ENCODE measurements at regions not wholly inside any gene's neighbourhood (a gene's known extent, or its start where the extent isn't known, plus 50 kb on each side); places are given as distances from the start of the nearest gene placed in this dataset.

- no peak for DNase-seq
Measured at GRCh38 chr9:129351642-129352145, 173.6 kb upstream of the IER5L start.

- no peak for DNase-seq
Measured at GRCh38 chr9:129351058-129351641, 173.1 kb upstream of the IER5L start.

- no peak for DNase-seq
Measured at GRCh38 chr9:129350143-129350935, 172.3 kb upstream of the IER5L start.

GRCh38 chr9:129349665-129349947 lies 171.5 kb upstream of the IER5L start:
- no peak for DNase-seq

- no peak for DNase-seq
Measured at GRCh38 chr9:129348890-129349664, 171.0 kb upstream of the IER5L start.

DNA sequence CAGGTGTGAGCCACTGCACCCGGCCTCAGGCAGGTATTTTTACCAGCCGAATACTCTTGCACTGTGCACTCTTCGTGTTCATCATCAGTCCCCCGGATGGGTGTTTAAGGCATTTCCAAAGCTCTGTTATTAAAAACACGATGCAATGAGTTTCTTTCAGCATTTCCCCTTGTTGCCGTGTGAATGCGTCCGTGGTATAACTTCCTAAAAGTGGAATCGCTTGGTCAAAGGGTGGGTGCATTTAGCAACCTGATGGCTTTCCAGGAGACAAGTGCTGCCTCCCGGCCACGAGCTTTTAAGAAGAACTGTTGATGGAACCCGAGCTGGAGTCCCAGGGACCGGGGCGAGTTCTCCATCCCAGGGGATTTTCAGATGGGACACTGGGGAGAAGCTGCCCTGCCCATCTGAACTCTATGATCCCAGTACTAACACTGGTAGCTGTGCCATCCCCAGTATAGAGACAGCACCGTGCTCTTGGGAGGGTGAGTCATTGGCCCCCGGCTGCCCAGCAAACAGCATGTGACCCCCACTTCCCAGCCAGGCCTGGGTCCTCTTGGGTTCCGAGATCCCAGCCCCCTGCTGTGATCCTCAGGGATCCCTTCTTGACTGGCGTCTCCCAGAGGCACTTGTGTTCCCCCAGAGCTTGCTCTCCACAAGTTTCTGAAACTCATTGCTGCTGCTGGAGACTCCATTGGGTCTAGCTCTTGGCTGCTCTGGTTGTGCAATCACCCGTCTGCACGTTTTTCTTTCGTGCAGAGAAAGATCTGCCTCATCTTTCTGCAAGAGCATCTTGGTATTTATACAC lies 169.5 kb upstream of the IER5L start:
- DNase-seq = no peak

DNA sequence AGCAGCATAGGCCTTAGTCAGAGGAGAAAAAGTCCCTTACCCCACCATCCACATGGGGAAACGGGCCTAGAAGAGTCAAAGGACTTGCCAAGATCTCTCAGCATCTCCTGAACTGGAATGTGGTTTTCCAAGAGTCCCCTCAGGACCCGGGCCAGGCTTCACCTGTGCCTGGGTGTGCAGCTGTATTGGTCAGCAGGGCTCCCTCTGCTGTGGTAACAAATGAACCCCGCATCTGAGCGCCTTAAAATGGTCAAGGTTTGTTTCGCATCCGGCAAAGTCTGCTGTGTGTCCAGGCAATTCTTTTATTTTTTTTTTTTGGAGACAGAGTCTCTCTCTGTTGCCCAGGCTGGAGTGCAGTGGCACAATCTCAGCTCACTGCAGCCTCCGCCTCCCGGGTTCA lies 168.0 kb upstream of the IER5L start:
- no peak for DNase-seq

DNA sequence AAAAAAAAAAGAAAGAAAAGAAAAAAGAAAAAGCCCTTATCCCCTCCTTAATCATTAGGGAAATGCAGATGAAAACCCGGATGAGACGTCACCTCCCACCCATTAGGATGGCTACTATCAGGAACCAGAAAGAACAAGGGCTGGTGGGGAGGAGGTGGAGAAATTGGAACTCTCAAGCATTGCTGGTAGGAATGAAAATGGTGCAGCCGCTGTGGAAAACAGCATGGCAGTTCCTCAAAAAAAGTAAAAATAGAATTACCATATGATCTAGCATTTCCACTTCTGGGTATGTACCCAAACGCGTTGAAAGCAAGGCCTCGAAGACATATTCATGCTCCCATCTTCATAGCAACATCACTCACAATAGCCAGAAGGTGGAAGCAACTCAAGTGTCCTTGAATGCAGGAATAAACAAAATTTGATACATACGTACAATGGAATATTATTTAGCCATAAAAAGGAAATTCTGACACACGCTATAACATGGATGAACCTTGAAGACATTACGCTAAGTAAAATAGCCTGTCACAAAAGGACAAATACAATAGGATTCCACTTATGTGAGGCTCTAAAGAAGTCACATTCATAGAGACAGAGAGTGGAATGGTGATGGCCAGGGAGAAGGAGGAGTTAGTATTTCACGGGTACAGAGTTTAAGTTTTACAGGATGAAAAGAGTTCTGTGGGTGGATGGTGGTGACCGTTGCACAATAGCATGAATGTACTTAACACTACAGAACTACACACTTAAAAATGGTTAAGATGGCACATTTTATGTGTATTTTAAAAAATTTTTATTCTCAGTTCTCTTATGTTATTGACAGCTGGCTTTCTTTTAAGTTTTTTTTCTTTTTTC lies 166.8 kb upstream of the IER5L start:
- no peak for DNase-seq

DNA sequence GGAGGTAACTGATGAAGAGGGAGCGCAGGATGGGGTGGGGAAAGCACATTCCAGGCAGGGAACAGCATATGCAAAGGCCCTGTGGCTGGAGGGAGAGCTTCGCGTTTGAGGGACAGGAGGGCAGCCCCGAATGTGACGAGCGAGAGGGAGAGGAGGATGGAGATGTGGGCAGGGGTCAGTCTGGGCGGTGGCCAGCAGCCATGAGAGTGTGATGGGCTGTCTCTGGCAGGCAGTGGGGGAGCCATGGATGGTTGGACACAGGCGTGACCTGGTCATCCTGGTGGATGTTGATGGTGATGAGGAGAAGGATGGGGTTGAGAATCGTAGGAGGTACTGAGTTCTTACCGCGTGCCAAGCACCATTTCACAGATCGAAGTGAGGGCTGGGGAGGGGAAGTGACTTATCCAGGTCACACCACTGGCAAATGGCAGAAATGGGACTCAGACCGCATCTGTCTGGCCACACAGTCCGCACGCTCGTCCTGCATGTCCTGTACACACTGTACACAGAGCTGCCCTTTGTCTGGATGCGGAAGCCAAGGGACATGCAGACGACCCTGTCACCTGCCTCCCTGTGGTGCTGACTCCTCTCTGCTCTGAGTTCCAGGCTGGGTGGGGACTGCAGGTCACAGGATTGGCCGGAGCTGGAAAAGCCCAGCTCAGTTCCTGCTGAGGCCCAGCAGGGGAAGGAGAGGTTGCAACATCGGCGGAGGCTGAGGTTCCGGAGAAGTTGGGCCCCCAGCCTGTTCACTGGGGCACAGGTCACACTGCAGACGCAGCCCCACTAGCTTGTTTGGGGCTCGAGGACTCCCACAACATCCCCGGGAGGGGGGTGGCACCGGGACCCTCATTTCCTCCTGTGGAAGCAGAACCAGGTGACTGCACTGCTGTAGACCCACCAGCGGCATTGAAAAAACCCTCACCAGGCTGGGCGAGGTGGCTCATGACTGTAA lies 165.6 kb upstream of the IER5L start:
- DNase-seq = no peak

DNA sequence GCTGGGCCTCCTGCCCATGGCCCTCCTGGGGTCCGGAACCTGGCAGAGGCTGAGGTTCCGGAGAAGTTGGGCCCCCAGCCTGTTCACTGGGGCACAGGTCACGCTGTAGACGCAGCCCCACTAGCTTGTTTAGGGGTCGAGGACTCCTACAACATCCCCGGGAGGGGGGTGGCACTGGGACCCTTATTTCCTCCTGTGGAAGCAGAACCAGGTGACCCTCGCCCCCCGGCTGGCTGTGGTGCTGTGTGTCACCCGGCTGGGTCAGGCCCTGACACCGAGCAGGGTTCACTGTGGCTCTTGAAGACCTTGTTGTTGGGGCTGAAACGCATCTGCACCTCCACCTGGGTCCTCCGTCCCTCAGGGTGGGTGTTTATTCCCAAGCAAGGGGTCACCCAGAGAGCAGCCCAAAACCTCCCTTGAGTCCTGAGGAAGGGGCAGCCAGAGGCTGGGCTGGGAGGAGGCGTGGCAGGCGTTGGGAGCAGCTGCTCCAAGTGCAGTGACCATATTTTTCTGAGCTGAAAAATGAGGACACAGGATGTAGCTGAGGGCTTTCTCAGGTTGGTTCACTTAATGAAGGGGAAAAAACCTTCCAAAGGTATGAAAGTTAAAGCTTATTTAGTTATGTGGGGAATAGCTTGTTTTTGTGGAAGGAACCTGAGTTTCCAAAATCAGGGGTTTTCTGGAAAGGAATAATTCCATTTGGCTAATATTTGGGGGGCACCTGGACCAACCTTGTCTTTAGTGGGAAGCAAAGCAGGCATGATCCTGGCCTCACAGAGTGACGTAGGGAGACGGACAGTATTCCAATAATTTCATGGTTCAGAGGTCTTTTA lies 164.7 kb upstream of the IER5L start:
- no peak for DNase-seq

GRCh38 chr9:129341987-129342348 lies 163.9 kb upstream of the IER5L start:
- DNase-seq = no peak

DNA sequence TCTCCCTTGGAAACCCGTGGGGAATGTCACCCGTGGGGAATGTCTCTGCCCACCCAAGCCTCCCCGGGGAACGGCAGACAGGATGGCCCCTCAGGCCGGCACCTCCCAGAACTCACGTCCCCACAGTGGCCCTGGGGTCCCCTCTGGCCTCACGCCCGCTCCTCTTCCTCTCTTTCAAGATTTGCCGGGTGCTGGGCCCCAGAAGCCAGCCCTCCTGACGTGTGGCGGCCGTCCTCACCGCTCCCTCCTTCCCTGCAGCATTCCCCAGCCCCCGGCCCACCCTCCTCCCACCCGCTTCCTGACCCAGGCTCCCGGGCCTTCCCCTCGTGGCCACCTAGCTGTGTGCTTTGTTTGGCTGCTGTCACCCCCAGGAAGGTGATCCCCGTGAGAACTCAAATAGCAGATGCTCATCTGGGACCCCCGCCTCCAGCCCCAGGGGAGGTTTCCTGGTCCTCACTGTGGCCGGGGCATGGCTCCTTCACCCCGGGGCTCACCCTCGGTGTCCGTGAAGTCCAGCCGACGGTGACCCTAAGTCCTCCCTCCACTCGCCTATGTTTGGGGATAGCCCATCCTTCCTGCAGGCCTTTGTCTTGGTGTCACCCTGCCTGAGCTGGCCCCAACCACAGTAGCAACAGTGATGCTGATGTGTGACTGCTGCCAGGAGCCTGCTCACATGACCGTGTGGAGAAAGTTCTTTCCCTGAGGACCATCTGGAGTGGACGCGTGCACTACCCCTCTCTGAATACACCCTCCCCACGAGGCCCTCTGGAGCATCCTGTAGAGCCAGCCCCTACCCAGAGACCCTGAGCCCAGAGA lies 163.3 kb upstream of the IER5L start:
- DNase-seq = no peak

DNA sequence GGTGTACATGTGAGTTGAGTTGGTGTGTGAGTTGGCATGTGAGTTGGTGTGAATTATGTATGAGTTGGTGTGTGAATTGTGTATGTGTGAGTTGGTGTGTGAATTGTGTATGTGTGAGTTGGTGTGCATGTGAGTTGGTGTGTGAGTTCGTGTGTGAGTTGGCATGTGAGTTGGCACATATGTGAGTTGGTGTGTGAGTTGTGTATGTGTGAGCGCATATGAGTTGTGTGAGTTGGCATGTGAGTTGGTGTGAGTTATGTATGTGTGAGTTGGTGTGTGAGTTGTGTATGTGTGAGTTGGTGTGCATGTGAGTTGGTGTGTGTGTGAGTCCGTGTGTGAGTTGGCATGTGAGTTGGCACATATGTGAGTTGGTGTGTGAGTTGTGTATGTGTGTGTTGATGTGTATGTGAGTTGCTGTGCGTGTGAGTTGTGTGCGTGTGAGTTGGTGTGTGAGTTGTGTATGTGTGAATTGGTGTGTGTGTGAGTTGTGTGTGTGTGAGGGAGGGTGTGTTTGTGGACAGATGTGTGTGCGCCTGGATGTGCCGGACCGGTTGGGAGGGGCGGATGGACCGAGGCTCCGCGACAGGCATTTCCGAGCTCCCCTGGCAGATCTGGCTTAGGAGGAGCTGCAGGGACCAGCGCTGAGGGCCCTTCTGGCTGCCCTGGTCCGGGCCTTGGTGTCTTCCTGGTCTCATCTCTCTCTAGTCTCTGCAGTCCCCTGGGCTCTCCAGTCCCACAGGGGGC lies 162.5 kb upstream of the IER5L start:
- no peak for DNase-seq

DNA sequence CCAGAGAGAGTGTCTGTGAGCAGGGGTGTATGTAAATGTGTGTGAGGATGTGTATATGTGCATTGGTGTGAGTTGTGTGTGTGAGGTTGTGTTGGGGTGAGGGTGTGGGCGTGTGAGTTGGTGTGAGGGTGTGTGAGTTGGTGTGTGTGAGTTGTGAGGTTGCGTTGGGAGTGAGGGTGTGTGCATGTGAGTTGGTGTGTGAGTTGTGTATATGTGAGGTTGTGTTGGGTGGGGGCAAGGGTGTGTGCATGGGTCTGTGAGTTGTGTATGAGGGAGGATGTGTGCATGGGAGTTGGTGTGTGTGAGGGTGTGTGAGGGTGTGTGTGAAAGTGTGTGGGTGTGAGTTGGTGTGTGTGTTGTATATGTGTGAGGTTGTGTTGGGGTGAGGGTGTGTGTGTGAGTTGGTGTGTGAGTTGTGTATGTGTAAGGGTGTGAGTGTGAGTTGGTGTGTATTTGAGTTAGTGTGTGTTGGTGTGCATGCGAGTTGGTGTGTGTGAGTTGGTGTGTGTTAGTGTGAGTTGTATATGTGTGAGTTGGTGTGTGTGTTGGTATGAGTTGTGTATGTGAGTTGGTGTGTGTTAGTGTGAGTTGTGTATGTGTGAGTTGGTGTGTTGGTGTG lies 161.6 kb upstream of the IER5L start:
- no peak for DNase-seq

DNA sequence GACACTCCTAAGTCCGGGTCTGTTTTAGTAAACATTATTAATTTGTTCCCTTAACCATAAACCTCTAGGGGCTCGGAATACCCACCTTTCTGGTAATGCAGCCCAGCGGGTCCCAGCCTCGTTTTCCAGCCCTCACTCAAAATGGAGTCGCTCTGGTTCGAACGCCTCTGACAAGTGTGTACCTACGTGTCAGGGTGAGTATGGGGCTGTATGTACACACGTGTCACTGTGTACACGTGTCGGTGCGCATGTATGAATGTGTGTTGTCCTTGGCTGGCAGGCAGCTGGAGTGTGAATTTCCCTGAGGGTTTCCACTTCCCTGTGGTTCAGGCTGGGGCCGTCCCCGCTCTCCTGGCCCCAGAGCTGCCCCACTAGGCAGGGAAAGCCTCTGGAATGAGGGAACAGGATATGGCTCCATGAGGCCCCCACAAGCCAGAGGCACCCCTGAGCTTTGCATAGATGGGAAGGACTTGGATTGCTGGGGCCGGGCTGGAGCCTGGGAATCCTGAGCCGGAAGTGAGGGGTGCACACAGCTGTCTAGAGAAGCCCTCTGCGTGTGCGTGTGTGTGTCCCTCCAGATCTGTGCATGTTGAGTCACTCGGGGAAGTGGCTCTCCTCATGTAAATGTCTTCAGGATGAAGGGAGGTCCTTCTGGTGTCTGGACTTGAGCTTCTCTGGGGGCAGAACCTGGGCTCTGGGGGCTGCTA lies 160.8 kb upstream of the IER5L start:
- no peak for DNase-seq

- no peak for DNase-seq
Measured at GRCh38 chr9:129337336-129338140, 159.5 kb upstream of the IER5L start.

Measured in hematopoietic multipotent progenitor cell treated with erythropoietin and hydrocortisone succinate and interleukin-3 and kit ligand, for 8 days (in vitro differentiated cells).